T-helper 1 cell (primary cell): ENCODE measurements at regions not wholly inside any gene's neighbourhood (a gene's known extent, or its start where the extent isn't known, plus 50 kb on each side); places are given as distances from the start of the nearest gene placed in this dataset.
"Not testable (repeated sequence)": the region's sequence is repeated elsewhere in the genome, so short reads cannot be mapped to it uniquely, and the experiment has no call there.

ENCODE experiments used
- DNase-seq, 5 donors: peaks; one replicate each; pipeline ENCODE4 v3.0.0-alpha.2; 2012 to 2020

- no peak for DNase-seq
These were observed 122.4 kb upstream of the STX18 start for GRCh38 chr4:4664234-4664633.

GRCh38 chr4:4663028-4663427 lies 121.2 kb upstream of the STX18 start:
- no peak for DNase-seq

GRCh38 chr4:4662230-4662629 lies 120.4 kb upstream of the STX18 start:
- no peak for DNase-seq

DNA sequence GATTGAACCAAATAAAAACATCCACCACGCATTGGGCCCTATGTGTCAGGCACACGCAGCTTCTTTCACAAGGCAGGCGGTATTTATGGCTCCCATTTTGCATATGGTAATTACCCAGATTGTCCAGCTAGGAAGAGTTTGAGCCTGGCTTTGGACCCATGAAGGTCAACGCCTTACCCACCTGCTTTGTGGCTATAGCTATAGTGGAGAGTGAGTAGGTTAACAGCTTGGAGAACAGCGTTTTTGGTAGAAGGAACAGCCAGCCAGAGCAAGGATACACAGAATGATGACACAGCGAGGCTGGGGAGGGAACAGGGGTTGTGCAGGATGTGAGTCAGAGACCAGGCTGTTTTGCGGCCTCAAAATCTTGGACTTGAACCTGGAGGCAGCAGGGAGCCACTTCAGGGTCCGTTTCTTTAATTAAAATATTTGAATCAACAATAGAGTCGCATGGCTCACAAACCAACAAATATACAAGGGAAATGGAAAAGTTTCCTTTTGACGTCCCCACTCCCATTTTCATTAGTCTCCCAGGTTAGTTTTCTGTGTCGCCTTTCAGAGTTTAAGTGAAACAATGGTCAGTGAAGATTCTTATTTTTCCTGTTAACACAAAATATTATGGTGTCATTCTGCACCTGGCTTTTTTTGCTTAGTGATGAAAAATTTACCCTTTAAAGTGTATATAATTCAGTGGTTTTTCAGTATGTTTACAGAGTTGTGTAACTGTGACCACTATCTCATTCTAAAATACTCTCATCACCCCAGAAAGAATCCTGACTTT lies 118.2 kb upstream of the STX18 start:
- no peak for DNase-seq

DNA sequence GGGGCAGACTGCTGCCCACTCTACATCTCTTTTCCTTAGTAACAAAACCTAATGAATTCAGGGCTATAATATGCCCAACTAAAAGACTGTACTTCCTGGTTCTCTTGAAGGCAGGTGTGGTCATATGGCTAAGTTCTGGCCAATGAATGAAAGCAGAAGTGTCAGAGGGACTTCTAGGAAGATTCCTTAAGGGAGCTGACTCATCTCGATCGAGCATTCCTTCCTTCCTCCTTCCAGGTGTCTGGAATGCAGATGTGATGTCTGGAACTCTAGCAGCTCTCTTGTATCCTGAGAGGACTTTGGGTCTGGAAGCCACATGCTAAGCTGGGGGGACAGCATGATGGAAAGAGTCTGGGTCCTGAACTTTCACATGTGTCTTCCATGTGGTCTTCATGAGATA lies 116.2 kb upstream of the STX18 start:
- no peak for DNase-seq

- no peak for DNase-seq
These were observed 115.1 kb upstream of the STX18 start for GRCh38 chr4:4656977-4657376.

- no peak for DNase-seq
These were observed 114.1 kb upstream of the STX18 start for GRCh38 chr4:4655901-4656300.

- no peak for DNase-seq
These were observed 113.2 kb upstream of the STX18 start for GRCh38 chr4:4655011-4655410.

DNA sequence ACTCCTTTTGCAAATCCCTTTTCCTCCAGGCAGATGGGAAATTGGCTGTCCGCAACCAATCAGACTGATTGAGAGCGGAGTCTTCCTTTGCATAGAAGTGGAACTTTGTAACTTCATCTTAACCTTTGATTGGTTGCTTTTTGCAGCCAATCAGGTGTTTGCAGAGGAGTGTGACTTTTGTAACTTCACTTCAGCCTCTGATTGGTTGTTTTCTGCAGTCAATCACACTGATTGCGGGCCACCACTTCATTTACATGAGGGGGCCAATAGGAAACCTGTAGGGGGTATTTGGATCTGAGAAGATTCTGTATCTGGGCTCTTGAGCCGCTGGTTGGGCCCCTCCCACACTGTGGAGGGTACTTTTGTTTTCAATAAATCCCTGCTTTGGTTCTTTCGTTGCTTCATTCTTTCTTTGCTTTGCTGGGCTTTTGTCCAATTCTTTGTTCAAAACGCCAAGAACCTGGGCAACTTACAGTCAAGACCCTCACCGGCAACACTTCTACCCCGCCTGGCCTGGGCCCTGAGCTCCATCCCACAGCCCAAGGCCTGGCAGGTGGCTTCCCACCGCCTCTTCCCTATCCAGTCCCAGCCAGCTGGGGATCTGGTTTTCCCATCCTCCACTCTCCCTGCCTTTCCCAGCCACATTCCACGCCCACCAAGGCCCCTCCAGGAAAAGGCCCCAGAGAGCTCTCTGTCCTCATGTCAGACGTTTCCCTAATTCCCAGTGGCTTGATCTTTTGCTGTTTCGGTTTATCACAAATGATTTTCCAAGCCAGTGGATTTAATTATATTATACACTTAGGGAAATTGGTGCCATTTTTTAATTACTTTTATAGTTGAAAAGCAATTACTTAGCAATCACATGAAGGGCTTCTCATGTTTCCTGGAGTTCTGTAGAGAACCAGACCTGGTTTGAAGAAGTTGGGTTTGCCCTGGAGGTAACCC lies 110.2 kb upstream of the STX18 start:
- DNase-seq, result no peak

DNA sequence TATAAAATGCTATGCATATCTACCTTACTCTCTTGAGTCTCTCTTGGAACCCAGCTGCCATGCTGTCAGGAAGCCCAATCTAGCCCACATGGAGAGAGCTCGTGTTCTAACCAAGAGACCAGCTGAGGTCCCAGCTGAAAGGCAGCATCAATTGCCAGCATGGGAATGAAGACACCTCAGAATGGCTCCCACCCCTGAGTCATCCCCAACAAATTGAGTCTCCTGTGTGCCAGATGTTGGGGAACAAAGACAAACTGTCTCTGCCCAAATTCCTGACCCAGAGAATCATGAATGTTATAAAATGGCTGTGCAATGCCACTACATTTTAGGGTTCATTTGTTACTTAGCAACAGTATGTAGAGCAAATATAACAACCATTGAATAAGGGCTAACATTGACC lies 105.2 kb upstream of the STX18 start:
- no peak for DNase-seq

DNA sequence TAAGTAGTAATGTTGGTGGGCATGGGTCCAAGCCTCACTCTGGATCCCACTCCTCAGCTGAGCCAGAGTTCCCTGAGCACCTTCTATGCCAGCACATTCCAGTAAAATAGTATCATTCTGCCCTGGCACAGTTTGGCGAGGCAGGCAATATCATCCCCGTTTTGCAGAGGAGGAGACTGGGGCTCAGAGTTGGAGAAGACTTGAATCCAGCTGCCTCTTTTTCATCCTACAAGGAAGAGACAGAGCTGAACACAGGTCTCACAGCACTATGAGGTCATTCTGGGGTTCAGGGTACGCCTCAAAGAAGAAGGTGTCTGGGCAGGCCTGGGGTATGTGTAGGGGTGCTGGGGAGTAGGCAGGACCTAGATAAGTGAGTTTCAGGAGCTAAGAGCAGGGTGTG lies 103.9 kb upstream of the STX18 start:
- no peak for DNase-seq

DNA sequence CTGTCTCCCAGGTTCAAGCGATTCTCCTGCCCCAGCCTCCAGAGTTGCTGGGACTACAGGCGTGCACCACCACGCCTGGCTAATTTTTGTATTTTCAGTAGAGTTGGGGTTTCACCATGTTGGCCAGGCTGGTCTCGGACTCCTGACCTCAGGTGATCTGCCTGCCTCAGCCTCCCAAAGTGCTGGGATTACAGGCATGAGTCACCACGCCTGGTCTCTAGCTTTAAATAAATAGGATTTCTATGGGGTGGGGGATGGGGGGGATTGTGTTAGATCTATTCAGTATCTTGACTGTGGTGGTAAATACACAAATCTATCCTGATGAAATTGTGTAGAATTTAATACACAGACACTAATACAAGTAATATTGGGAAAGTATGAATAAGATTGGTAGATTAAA lies 102.4 kb upstream of the STX18 start:
- not testable (repeated sequence) for DNase-seq

DNA sequence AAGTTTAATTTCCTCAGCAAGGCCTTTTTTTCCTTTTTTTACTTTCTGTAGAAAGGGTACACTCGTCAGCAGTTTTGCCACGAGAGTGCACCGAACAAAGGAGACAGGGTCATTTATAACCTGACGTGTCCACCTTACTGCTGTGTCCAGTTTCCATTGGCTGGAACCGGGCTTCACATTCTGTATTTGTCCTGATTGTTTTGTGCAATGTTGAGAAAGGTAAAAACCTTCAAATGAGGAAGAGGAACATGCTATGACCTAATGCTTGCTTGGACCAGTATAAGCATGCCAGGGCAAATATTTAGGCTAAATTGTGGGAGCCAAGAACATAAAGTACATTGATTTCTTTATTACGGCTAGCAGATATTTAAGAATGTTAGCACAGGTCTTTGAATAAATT lies 101.9 kb upstream of the STX18 start:
- not testable (repeated sequence) for DNase-seq

DNA sequence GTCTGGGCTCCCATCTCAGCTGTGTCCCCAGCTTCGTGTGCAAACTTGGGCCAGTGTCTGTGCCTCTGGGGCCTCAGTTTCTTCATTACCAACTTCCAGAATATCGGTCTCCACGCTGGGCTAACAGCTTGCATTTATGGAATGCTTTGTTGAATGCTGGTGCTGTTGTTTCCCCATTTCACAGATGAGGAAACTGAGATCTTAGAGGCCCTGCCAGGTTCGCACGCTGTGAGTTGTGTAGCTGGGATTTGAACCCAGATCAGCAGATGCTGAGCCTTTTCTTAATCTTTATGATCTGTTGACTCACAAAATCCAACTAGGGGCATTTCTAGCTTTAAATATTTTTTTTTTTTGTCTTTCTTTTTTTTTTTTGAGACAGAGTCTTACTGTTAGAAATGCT lies 101.5 kb upstream of the STX18 start:
- no peak for DNase-seq

GRCh38 chr4:4642496-4643000 lies 100.7 kb upstream of the STX18 start:
- no peak for DNase-seq

DNA sequence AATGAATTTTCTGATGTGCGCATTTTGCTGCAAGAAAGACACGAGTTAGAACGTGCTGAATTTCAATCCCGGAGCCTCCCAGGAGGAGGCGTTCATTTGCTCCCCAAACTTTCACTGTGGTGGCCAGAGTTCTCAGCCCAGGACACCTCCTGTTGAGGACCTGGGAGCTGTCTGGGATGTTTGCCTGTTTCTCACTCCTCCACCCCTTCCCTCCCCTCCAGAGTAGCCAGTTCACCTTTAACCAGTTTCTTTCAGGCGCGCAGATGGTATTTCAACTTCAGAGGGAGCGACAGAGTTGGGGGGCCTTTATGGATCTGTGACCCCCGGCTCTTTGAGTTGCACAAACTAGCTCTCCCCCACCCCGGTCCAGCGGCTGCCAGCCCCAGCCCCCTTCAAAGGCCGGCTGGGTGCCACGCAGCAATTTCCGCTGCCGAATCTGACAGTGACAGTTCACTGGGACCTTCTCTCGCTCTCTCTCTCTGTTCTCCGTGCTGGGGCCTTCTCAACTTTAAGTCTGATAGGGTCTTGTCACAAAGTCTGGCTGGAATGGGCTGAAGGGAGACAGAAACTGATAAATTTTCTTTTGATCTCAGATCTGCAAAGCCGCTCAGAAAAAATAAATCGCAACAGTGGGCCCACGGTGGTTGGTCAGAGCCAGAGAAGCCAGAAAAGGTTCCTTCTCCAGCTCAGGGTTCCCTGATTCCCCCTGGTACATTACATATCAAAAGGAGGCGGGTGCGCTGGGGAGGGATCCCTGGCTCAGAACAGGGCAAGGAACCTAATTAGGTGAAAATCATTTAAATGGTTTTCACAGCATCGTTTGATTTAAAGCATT lies 100.0 kb upstream of the STX18 start:
- no peak for DNase-seq

DNA sequence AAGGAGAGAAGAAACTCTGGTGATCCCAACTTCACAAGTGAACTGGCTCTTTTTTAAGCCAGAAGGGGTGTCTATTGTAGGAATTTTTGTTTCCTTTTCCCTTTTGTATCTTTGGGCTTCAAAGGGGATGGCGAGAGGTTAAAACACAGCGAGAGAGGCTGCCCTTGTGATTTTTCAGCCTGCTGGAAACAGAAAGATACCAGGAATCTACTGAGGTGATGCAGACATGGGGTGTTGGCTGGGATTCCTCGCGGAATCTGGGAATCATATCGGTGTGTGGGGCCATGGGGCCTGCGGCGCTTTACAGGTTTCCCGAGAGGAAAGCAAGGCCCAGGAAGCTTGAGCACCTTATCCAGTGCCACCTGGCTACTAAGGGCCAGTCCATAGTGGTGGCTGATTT lies 99.4 kb upstream of the STX18 start:
- DNase-seq, result no peak

DNA sequence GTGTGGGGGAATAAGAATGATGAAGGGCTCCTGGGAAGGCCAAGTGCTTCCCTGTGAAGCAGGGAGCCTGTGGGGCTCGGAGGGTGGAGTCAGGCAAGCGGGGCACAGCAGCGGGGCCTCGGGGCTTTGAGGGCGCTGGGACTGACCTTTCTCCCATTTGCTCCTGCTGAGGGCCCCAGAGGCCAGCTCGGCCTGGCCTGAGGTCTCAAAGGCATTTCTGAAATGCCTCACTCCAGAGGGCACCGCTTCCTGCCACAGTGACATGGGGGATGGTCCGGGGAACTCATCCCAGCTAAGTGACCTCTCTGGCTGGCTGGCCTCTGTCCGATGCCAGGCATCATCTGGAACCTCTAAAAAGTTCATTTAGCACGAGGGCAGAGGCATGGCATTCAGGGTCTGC lies 98.8 kb upstream of the STX18 start:
- DNase-seq, result no peak

DNA sequence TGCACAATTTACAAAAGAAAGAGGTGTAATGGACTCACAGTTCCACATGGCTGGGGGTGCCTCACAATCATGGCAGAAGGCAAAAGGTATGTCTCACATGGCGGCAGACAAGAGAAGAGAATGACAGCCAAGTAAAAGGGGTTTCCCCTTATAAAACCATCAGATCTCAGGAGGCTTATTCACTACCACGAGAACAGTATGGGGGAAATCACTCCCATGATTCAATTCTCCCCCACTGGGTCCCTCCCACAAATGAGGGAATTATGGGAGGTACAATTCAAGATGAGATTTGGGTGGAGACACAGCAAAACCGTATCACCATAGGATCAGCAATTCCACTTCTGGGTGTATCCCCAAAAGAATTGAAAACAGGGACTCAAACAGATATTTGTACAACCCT lies 97.5 kb upstream of the STX18 start:
- DNase-seq, result no peak

DNA sequence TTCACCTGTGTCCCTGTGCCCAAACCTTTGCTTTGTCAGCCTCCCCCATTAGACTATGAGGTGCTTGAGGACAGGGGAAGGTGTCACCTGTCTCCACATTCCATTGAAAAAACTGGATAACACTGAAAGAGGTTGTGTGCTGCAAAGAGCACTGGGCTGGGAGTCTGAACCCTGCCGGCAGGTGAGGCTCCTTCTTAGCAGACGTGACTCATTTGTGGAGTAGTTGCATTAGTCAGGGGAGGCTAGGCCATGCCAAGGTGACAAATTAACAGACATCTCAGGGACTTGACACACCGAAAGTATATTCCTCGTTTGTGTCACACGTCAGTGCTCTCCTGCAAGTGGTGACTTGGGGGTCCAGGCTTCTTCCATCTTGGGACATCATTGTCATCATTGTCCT lies 95.9 kb upstream of the STX18 start:
- DNase-seq, result peak in 1 of 5 donors; percentile 57

- DNase-seq, result no peak
These were observed 91.6 kb upstream of the STX18 start for GRCh38 chr4:4633431-4633830.

DNA sequence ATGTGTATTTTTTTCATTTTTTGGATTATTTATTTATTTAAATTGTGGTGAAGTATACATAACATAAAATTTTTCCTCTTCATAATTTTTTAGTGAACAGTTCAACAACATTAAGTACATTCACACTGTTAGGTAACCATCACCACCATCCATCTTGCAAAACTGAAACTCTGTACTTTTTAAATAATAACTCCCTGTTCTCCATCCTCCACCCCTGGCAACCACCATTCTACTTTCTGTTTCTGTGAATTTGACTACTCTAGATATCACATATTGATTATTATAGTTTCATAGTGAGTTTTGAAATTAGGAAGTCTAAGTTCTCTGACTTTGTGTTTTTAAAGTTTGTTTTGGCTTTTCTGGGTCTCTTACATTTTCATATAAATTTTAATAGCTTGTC lies 89.3 kb upstream of the STX18 start:
- peak in 1 of 5 donors; percentile 27 for DNase-seq

- DNase-seq, result no peak
These were observed 86.1 kb upstream of the STX18 start for GRCh38 chr4:4627906-4628305.
